ENCODE measurements at regions not wholly inside any gene's neighbourhood (a gene's known extent, or its start where the extent isn't known, plus 50 kb on each side); places are given as distances from the start of the nearest gene placed in this dataset.

DNA sequence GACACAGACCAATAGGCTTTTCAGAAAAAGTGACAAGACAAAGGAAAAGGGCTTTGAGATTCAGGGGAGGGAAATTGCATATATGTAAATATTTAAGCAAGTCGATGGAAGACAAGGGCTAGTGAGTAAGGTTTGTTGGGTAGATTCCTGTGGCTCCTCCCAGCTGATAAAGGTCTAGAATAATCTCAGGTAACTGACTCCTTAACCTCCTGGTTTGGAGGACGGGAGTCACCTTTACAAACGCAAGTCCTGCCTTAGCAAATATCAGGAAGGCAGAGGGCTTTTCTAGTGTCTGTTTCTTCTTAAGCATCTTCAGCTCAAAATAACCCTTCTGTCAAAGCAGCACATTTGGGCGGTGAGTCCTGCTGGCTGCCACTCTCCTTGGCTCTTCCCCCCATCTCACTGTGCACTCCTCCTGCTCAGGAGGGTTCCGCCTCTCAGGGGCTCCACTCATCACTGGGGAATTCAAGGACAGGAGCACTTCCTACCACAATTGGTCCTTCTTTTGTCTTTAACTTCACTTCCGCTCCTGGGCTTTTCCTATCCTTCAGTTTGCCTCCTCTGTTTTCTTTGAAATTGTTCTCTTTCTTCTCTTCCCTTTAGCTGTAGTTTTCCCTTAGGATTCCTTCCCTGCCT, 496.3 kb upstream of the KLF6 start:
- TF ChIP-seq POLR2A (IDR thresholded peaks at IDR 0.05; ENCODE audit: low read depth, low read length) (no peak), TAF1 (IDR thresholded peaks at IDR 0.05; ENCODE audit: borderline replicate concordance, low read depth, low read length) (no peak), POLR2AphosphoS5 (IDR thresholded peaks at IDR 0.05; ENCODE audit: low read depth, low read length) (no peak)

Measured in GM12892 (cell line).